ENCODE measurements at regions not wholly inside any gene's neighbourhood (a gene's known extent, or its start where the extent isn't known, plus 50 kb on each side); places are given as distances from the start of the nearest gene placed in this dataset.

- Histone ChIP-seq H3K4me3 (ENCODE audit: control insufficient read depth in 1 of 7, extremely low read depth in 1 of 7, insufficient read depth in 4 of 7, low read depth in 2 of 7, low read length in 6 of 7) (no peak overlapping the region), H3K27ac (ENCODE audit: insufficient read depth in 1 of 2, low read depth in 1 of 2, low read length in 2 of 2, poor library complexity in 1 of 2, severe bottlenecking in 2 of 2) (no peak overlapping the region), H3K27me3 (replicated peaks in 2 of 5; ENCODE audit: control insufficient read depth in 4 of 5, insufficient read depth in 5 of 5, low read length in 4 of 5) (peaks cover 0 to 3% (median 0%) of the 10 kb centered on the region in 5 experiments), H3K4me1 (ENCODE audit: control extremely low read depth in 1 of 4, control insufficient read depth in 4 of 4, insufficient read depth in 4 of 4, low read length in 3 of 4) (no peaks in the 10 kb centered on the region), H3K36me3 (ENCODE audit: control insufficient read depth in 4 of 4, insufficient read depth in 4 of 4, low read length in 3 of 4) (no peaks in the 10 kb centered on the region), H3K9me3 (ENCODE audit: control extremely low read depth in 1 of 5, control insufficient read depth in 4 of 5, insufficient read depth in 2 of 5, low read depth in 1 of 5, low read length in 4 of 5) (no peaks in the 10 kb centered on the region)
- no peak for DNase-seq
- CTCF ChIA-PET, result no interaction called here
- POLR2A ChIA-PET, result no interaction called here
- WGBS (ENCODE audit: insufficient coverage), result 92% methylated on average over 5 of the region's 7 CpGs
These were observed 114.8 kb downstream of the RDH14 start for GRCh38 chr2:18445433-18446320.

GRCh38 chr2:18444806-18445205, 115.6 kb downstream of the RDH14 start:
- Histone ChIP-seq H3K9me3 (ENCODE audit: control extremely low read depth in 1 of 5, control insufficient read depth in 4 of 5, insufficient read depth in 2 of 5, low read depth in 1 of 5, low read length in 4 of 5) (no peaks in the 10 kb centered on the region), H3K4me1 (ENCODE audit: control extremely low read depth in 1 of 4, control insufficient read depth in 4 of 4, insufficient read depth in 4 of 4, low read length in 3 of 4) (no peaks in the 10 kb centered on the region), H3K36me3 (ENCODE audit: control insufficient read depth in 4 of 4, insufficient read depth in 4 of 4, low read length in 3 of 4) (no peaks in the 10 kb centered on the region), H3K4me3 (ENCODE audit: control insufficient read depth in 1 of 7, extremely low read depth in 1 of 7, insufficient read depth in 4 of 7, low read depth in 2 of 7, low read length in 6 of 7) (no peak overlapping the region), H3K27ac (ENCODE audit: insufficient read depth in 1 of 2, low read depth in 1 of 2, low read length in 2 of 2, poor library complexity in 1 of 2, severe bottlenecking in 2 of 2) (no peak overlapping the region), H3K27me3 (replicated peaks in 2 of 5; ENCODE audit: control insufficient read depth in 4 of 5, insufficient read depth in 5 of 5, low read length in 4 of 5) (peaks cover 0 to 5% (median 0%) of the 10 kb centered on the region in 5 experiments)
- DNase-seq, result no peak
- ChIA-PET CTCF (no interaction called here), POLR2A (no interaction called here)
- WGBS (ENCODE audit: insufficient coverage), result 100% methylated on average over 2 of the region's 2 CpGs

GRCh38 chr2:18441583-18441982, 118.9 kb downstream of the RDH14 start:
- ChIA-PET POLR2A (no interaction called here), CTCF (no interaction called here)
- WGBS (ENCODE audit: insufficient coverage), result 75% methylated on average over 1 of the region's 3 CpGs
- peaks cover 0 to 5% (median 0%) of the 10 kb centered on the region in 5 experiments for H3K27me3 ChIP-seq (replicated peaks in 2 of 5; ENCODE audit: control insufficient read depth in 4 of 5, insufficient read depth in 5 of 5, low read length in 4 of 5)
- DNase-seq, result no peak
- H3K9me3 ChIP-seq (ENCODE audit: control extremely low read depth in 1 of 5, control insufficient read depth in 4 of 5, insufficient read depth in 2 of 5, low read depth in 1 of 5, low read length in 4 of 5), result no peaks in the 10 kb centered on the region
- H3K27ac ChIP-seq (ENCODE audit: insufficient read depth in 1 of 2, low read depth in 1 of 2, low read length in 2 of 2, poor library complexity in 1 of 2, severe bottlenecking in 2 of 2), result no peak overlapping the region
- no peak overlapping the region for H3K4me3 ChIP-seq (ENCODE audit: control insufficient read depth in 1 of 7, extremely low read depth in 1 of 7, insufficient read depth in 4 of 7, low read depth in 2 of 7, low read length in 6 of 7)
- no peaks in the 10 kb centered on the region for H3K4me1 ChIP-seq (ENCODE audit: control extremely low read depth in 1 of 4, control insufficient read depth in 4 of 4, insufficient read depth in 4 of 4, low read length in 3 of 4)
- H3K36me3 ChIP-seq (ENCODE audit: control insufficient read depth in 4 of 4, insufficient read depth in 4 of 4, low read length in 3 of 4), result no peaks in the 10 kb centered on the region

- H3K36me3 ChIP-seq (ENCODE audit: control insufficient read depth in 4 of 4, insufficient read depth in 4 of 4, low read length in 3 of 4), result no peaks in the 10 kb centered on the region
- no peaks in the 10 kb centered on the region for H3K4me1 ChIP-seq (ENCODE audit: control extremely low read depth in 1 of 4, control insufficient read depth in 4 of 4, insufficient read depth in 4 of 4, low read length in 3 of 4)
- no peak for DNase-seq
- CTCF ChIA-PET, result no interaction called here
- 89% methylated on average over 4 of the region's 4 CpGs for WGBS (ENCODE audit: insufficient coverage)
- no peak overlapping the region for H3K27ac ChIP-seq (ENCODE audit: insufficient read depth in 1 of 2, low read depth in 1 of 2, low read length in 2 of 2, poor library complexity in 1 of 2, severe bottlenecking in 2 of 2)
- POLR2A ChIA-PET, result no interaction called here
- peaks cover 0 to 5% (median 0%) of the 10 kb centered on the region in 5 experiments for H3K27me3 ChIP-seq (replicated peaks in 2 of 5; ENCODE audit: control insufficient read depth in 4 of 5, insufficient read depth in 5 of 5, low read length in 4 of 5)
- no peaks in the 10 kb centered on the region for H3K9me3 ChIP-seq (ENCODE audit: control extremely low read depth in 1 of 5, control insufficient read depth in 4 of 5, insufficient read depth in 2 of 5, low read depth in 1 of 5, low read length in 4 of 5)
- H3K4me3 ChIP-seq (ENCODE audit: control insufficient read depth in 1 of 7, extremely low read depth in 1 of 7, insufficient read depth in 4 of 7, low read depth in 2 of 7, low read length in 6 of 7), result no peak overlapping the region
These were observed 119.7 kb downstream of the RDH14 start for GRCh38 chr2:18440777-18441176.

- Histone ChIP-seq H3K27ac (ENCODE audit: insufficient read depth in 1 of 2, low read depth in 1 of 2, low read length in 2 of 2, poor library complexity in 1 of 2, severe bottlenecking in 2 of 2) (no peak overlapping the region), H3K36me3 (ENCODE audit: control insufficient read depth in 4 of 4, insufficient read depth in 4 of 4, low read length in 3 of 4) (no peaks in the 10 kb centered on the region), H3K27me3 (replicated peaks in 2 of 5; ENCODE audit: control insufficient read depth in 4 of 5, insufficient read depth in 5 of 5, low read length in 4 of 5) (peaks cover 0 to 5% (median 0%) of the 10 kb centered on the region in 5 experiments), H3K4me3 (ENCODE audit: control insufficient read depth in 1 of 7, extremely low read depth in 1 of 7, insufficient read depth in 4 of 7, low read depth in 2 of 7, low read length in 6 of 7) (no peak overlapping the region), H3K4me1 (ENCODE audit: control extremely low read depth in 1 of 4, control insufficient read depth in 4 of 4, insufficient read depth in 4 of 4, low read length in 3 of 4) (no peaks in the 10 kb centered on the region), H3K9me3 (ENCODE audit: control extremely low read depth in 1 of 5, control insufficient read depth in 4 of 5, insufficient read depth in 2 of 5, low read depth in 1 of 5, low read length in 4 of 5) (no peaks in the 10 kb centered on the region)
- WGBS (ENCODE audit: insufficient coverage), result 100% methylated on average over 3 of the region's 6 CpGs
- ChIA-PET CTCF (no interaction called here), POLR2A (no interaction called here)
- DNase-seq, result no peak
These were observed 120.3 kb downstream of the RDH14 start for GRCh38 chr2:18440141-18440661.

- Histone ChIP-seq H3K36me3 (ENCODE audit: control insufficient read depth in 4 of 4, insufficient read depth in 4 of 4, low read length in 3 of 4) (no peaks in the 10 kb centered on the region), H3K4me3 (ENCODE audit: control insufficient read depth in 1 of 7, extremely low read depth in 1 of 7, insufficient read depth in 4 of 7, low read depth in 2 of 7, low read length in 6 of 7) (no peak overlapping the region), H3K9me3 (ENCODE audit: control extremely low read depth in 1 of 5, control insufficient read depth in 4 of 5, insufficient read depth in 2 of 5, low read depth in 1 of 5, low read length in 4 of 5) (no peaks in the 10 kb centered on the region), H3K27ac (ENCODE audit: insufficient read depth in 1 of 2, low read depth in 1 of 2, low read length in 2 of 2, poor library complexity in 1 of 2, severe bottlenecking in 2 of 2) (no peak overlapping the region), H3K27me3 (replicated peaks in 2 of 5; ENCODE audit: control insufficient read depth in 4 of 5, insufficient read depth in 5 of 5, low read length in 4 of 5) (peaks cover 0 to 5% (median 0%) of the 10 kb centered on the region in 5 experiments), H3K4me1 (ENCODE audit: control extremely low read depth in 1 of 4, control insufficient read depth in 4 of 4, insufficient read depth in 4 of 4, low read length in 3 of 4) (no peaks in the 10 kb centered on the region)
- DNase-seq, result no peak
- CTCF ChIA-PET, result no interaction called here
- POLR2A ChIA-PET, result no interaction called here
- 40% methylated on average over 1 of the region's 3 CpGs for WGBS (ENCODE audit: insufficient coverage)
These were observed 120.7 kb downstream of the RDH14 start for GRCh38 chr2:18439716-18440115.

- CTCF ChIA-PET, result interaction anchor here (1.2 kb wide), 1 partner anchor 14 kb away, joined by 4 read pairs; no protein-coding TSS in a partner anchor
- no peak for DNase-seq
- H3K27ac ChIP-seq (ENCODE audit: insufficient read depth in 1 of 2, low read depth in 1 of 2, low read length in 2 of 2, poor library complexity in 1 of 2, severe bottlenecking in 2 of 2), result no peak overlapping the region
These were observed 122.5 kb downstream of the RDH14 start for GRCh38 chr2:18437909-18438308.

More at GRCh38 chr2:18437909-18438308, 122.5 kb downstream of the RDH14 start:
- WGBS (ENCODE audit: insufficient coverage), result 95% methylated on average over 2 of the region's 2 CpGs
- POLR2A ChIA-PET, result no interaction called here
- peaks cover 0 to 6% (median 2%) of the 10 kb centered on the region in 5 experiments for H3K27me3 ChIP-seq (replicated peaks in 2 of 5; ENCODE audit: control insufficient read depth in 4 of 5, insufficient read depth in 5 of 5, low read length in 4 of 5)
- H3K36me3 ChIP-seq (ENCODE audit: control insufficient read depth in 4 of 4, insufficient read depth in 4 of 4, low read length in 3 of 4), result no peaks in the 10 kb centered on the region
- H3K4me3 ChIP-seq (ENCODE audit: control insufficient read depth in 1 of 7, extremely low read depth in 1 of 7, insufficient read depth in 4 of 7, low read depth in 2 of 7, low read length in 6 of 7), result no peak overlapping the region
- H3K4me1 ChIP-seq (ENCODE audit: control extremely low read depth in 1 of 4, control insufficient read depth in 4 of 4, insufficient read depth in 4 of 4, low read length in 3 of 4), result no peaks in the 10 kb centered on the region
- H3K9me3 ChIP-seq (ENCODE audit: control extremely low read depth in 1 of 5, control insufficient read depth in 4 of 5, insufficient read depth in 2 of 5, low read depth in 1 of 5, low read length in 4 of 5), result no peaks in the 10 kb centered on the region
